GM12891 (cell line): ENCODE measurements at regions not wholly inside any gene's neighbourhood (a gene's known extent, or its start where the extent isn't known, plus 50 kb on each side); places are given as distances from the start of the nearest gene placed in this dataset.

Experiments
- POLR2A ChIP-seq: IDR thresholded peaks from 2 replicates; pipeline ENCODE4 v1.6.1; 2011; ENCODE audit warnings: low read depth, low read length, control low read depth
- POLR2AphosphoS5 ChIP-seq: IDR thresholded peaks from 2 replicates; pipeline ENCODE4 v1.6.1; 2011; ENCODE audit warnings: low read depth, low read length, control low read depth
- SPI1 ChIP-seq: IDR thresholded peaks from 2 replicates; pipeline ENCODE4 v1.6.1; 2011; ENCODE audit warnings: low read depth, low read length, control low read depth
- TAF1 ChIP-seq: IDR thresholded peaks from 2 replicates; pipeline ENCODE4 v1.6.1; 2011; ENCODE audit warnings: low read depth, low read length, control low read depth

- no peak for TF ChIP-seq TAF1
- TF ChIP-seq POLR2AphosphoS5, result no peak
- no peak for TF ChIP-seq POLR2A
- no peak for TF ChIP-seq SPI1
Measured at GRCh38 chr10:83673316-83673715, 466.0 kb upstream of the GHITM start.
